NAMALWA (cell line): ENCODE measurements at regions not wholly inside any gene's neighbourhood (a gene's known extent, or its start where the extent isn't known, plus 50 kb on each side); places are given as distances from the start of the nearest gene placed in this dataset.

ENCODE experiments used
- DNase-seq: peaks from one replicate; pipeline ENCODE4 v3.0.0-alpha.2; 2015; ENCODE audit warnings: low spot score

GRCh38 chr13:106941779-106942178 lies 373.8 kb upstream of the ARGLU1 start:
- DNase-seq = no peak

- DNase-seq = no peak
These were observed 359.5 kb upstream of the ARGLU1 start for GRCh38 chr13:106927421-106927820.

- no peak for DNase-seq
These were observed 354.4 kb upstream of the ARGLU1 start for GRCh38 chr13:106922384-106922783.

- no peak for DNase-seq
These were observed 351.7 kb upstream of the ARGLU1 start for GRCh38 chr13:106919638-106920037.

- peak; percentile 55 for DNase-seq
These were observed 351.2 kb upstream of the ARGLU1 start for GRCh38 chr13:106919133-106919532.

- DNase-seq = peak; percentile 7
These were observed 350.6 kb upstream of the ARGLU1 start for GRCh38 chr13:106918557-106918860.

- peak; percentile 64 for DNase-seq
These were observed 350.0 kb upstream of the ARGLU1 start for GRCh38 chr13:106917673-106918556.

- no peak for DNase-seq
These were observed 349.2 kb upstream of the ARGLU1 start for GRCh38 chr13:106917024-106917571.

- DNase-seq = no peak
These were observed 348.5 kb upstream of the ARGLU1 start for GRCh38 chr13:106916329-106916976.

GRCh38 chr13:106915146-106915545 lies 347.2 kb upstream of the ARGLU1 start:
- DNase-seq = no peak

GRCh38 chr13:106911627-106912026 lies 343.7 kb upstream of the ARGLU1 start:
- DNase-seq = no peak

GRCh38 chr13:106911020-106911419 lies 343.1 kb upstream of the ARGLU1 start:
- no peak for DNase-seq

GRCh38 chr13:106906426-106906996 lies 338.6 kb upstream of the ARGLU1 start:
- DNase-seq = no peak

- no peak for DNase-seq
These were observed 337.6 kb upstream of the ARGLU1 start for GRCh38 chr13:106905380-106906162.

GRCh38 chr13:106899442-106899841 lies 331.5 kb upstream of the ARGLU1 start:
- DNase-seq = no peak

GRCh38 chr13:106898231-106898630 lies 330.3 kb upstream of the ARGLU1 start:
- DNase-seq = no peak

GRCh38 chr13:106888148-106888547 lies 320.2 kb upstream of the ARGLU1 start:
- no peak for DNase-seq

- no peak for DNase-seq
These were observed 319.7 kb upstream of the ARGLU1 start for GRCh38 chr13:106887686-106888085.

GRCh38 chr13:106883976-106884375 lies 316.0 kb upstream of the ARGLU1 start:
- DNase-seq = no peak

- DNase-seq = no peak
These were observed 314.3 kb upstream of the ARGLU1 start for GRCh38 chr13:106882246-106882645.

- no peak for DNase-seq
These were observed 311.9 kb upstream of the ARGLU1 start for GRCh38 chr13:106879806-106880205.

- no peak for DNase-seq
These were observed 306.4 kb upstream of the ARGLU1 start for GRCh38 chr13:106874323-106874722.
